ENCODE measurements at regions not wholly inside any gene's neighbourhood (a gene's known extent, or its start where the extent isn't known, plus 50 kb on each side); places are given as distances from the start of the nearest gene placed in this dataset.
"Not testable (repeated sequence)": the region's sequence is repeated elsewhere in the genome, so short reads cannot be mapped to it uniquely, and the experiment has no call there.

DNA sequence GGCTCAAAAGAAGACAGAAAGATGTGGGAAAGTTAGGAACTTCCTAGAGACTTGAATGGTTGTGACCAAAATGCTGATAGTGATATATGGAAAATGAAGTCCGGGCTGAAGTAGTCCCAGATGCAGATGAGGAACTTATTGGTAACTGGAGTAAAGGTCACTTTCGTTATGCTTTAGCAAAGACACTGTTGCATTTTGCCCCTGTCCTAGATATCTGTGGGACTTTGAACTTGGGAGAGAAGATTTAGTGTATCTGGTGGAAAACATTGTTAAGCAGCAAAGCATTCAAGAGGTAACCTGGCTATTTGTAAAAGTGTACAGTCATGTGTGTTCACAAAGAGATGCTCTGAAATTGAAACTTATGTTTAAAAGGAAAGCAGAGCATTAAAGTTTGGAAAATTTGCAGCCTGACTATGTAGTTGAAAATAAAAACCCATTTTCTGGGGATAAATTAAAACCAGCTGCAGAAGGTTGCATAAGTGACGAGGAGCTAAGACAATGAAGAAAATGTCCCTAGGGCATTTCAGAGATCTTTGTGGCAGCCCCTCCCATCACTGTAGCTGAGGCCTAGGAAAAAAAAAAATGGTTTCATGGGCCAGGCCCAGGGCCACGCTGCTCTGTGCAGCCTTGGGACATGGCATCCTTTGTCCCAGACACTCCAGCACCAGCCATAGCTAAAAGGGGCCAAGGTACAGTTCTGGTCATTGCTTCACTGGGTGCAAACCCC, 1692.2 kb downstream of the HACE1 start:
- DNase-seq (ENCODE audit: low spot score), result no peak

GRCh38 chr6:103154779-103155572, 1704.7 kb downstream of the HACE1 start:
- DNase-seq (ENCODE audit: low spot score), result no peak

GRCh38 chr6:103153016-103153415, 1706.7 kb downstream of the HACE1 start:
- DNase-seq (ENCODE audit: low spot score), result no peak

- no peak for DNase-seq (ENCODE audit: low spot score)
These were observed 1716.8 kb downstream of the HACE1 start for GRCh38 chr6:103142902-103143301.

DNA sequence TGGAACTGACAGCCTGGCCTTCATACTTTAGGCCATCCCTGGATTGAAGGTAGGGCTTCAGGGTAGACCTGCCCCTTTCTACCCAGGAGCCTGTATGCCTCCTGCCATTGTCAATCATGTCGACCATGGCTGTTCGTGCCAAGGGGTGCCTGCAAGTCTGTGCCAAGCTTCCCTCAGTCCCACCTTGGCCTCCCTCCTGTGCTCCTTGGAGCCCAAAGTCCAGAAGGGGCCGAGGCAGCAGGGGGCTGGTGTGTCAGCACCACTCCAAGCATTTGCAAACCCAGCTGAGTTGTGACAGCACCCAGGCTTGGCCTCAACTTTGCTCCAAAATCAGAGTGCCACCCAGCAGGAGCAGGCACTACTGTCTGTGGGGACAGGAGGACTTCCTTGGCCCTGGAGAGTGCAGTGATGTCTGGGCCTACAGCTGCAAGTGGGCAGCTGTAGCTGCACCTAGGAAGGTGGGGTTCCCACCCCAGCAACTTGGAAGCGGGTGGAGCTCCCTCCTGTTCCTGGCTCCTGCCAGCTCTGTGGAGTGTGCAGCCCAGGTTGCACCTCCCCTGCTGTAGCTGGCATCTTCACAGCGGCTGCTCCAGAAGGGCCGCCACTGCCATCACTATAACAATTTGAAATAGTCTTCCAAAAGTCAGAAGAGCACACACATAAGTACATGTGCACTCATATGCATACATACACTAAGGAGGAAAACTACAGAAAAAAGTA, 1719.3 kb downstream of the HACE1 start:
- no peak for DNase-seq (ENCODE audit: low spot score)

- no peak for DNase-seq (ENCODE audit: low spot score)
These were observed 1720.3 kb downstream of the HACE1 start for GRCh38 chr6:103139377-103139776.

DNA sequence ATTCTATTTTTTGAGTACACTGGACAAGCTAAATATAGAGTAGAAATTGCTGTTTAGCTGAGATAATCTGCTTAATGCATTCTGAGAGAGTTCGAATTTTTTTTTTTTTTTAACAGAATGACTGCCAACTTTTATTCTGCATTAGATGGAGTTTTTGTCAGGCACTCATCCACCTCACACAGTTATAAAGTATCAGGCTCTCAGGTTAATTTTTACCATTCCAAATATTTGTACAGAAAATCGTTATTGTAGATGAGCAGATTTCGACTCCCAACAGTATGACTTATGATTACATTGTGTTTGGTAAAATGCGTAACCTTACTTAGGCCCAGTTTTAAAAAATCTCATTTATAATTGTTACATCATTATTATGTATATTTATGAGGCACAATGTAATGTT, 1731.0 kb downstream of the GRIK2 start:
- no peak for DNase-seq (ENCODE audit: low spot score)

DNA sequence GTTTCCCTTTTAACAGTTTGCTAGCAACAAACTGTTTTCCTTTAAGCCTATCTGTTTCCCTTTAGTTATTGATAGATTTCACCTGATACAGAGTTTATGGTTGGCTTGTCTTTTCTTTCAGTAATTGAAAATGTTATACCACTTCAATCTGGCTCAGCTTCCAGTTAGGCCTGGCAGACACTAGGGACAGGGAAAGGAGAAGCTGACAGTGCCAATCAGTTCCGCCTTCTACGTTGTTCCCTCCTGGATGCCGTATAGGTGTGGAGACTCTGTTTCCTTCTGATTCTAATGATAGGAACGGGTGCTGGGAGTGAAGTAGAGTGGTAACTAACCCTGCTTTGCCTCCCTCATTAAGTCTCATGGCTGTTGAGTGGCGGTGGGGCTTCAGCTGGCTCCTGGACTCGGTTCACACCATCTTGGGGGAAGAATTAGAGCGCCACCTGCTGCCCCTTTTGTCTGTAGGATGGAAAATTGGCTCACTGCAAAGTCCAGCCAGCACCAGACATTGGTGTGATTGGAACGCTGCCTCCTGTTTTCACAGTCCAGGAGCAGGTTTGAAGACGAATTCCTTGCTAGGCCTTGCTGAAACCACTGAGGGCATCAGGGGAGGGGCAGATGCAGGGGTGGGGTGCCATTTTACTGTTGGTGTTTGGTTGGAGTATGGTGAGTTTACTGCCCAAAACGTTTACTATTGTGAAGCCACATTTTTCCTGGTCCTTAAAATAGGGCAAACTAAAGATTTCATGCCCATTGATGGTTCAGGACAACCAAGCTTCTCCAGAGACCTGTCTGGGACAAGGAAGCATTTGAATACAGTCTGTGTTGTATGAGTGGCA, 1729.5 kb downstream of the GRIK2 start:
- no peak for DNase-seq (ENCODE audit: low spot score)

DNA sequence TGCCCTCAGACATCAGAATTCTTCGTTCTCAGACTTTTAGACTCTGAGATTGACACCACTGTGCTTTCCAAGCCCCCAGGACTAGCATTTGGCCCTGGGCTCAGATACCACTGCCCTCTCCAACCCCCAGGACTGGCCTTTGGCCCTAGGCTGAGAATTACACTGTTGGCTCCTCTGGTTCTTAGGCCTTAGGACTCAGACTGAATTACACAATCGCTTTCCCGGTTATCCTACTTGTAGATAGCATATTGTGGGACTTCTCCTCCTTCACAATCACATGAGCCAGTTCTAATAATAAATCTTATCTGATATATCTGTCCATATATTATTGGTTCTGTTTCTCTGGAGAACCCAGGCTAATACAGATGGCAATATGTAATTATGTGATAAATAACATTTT, 1725.5 kb downstream of the GRIK2 start:
- no peak for DNase-seq (ENCODE audit: low spot score)

- no peak for DNase-seq (ENCODE audit: low spot score)
These were observed 1721.1 kb downstream of the GRIK2 start for GRCh38 chr6:103114582-103114981.

- no peak for DNase-seq (ENCODE audit: low spot score)
These were observed 1719.9 kb downstream of the GRIK2 start for GRCh38 chr6:103113416-103113815.

DNA sequence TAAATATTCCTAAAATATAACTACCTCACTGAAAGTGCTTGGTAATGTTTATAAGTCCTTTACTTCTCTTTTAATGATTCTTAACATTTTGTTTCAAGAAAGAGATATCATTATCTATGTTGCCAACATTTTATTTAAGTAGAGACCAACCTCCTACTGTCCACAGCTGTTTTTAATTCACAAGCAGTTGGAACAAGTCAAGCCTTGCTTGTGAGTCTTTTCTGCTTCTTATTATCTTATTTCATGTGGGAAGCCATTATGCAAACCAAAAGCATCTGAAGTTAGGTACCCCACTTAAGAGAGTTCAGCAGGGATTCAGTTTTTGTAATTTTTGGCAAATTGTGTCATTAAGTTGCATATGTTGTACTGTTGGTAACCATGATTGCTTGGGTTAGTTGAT, 1714.5 kb downstream of the GRIK2 start:
- no peak for DNase-seq (ENCODE audit: low spot score)

DNA sequence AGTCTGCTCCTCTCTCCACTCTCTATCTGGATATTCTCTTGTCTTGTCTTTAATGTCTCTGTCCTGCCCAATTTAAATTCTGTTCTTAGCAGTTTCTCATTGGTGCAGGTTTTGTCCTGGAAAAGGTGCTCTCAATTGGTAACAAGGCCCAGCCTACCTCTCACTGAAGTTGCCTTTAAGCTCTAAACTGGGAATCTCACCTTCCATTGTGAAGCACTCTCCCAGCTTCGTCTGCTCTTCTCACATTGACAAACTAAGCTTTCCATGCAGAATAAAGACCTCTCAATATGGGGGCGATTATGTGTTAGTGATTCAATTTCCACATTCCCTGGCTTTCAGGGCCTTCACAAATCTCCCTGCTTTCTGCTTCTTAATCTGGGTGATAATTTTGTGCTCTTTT, 1712.2 kb downstream of the GRIK2 start:
- DNase-seq (ENCODE audit: low spot score), result no peak

GRCh38 chr6:103101267-103101666, 1707.8 kb downstream of the GRIK2 start:
- DNase-seq (ENCODE audit: low spot score), result no peak

DNA sequence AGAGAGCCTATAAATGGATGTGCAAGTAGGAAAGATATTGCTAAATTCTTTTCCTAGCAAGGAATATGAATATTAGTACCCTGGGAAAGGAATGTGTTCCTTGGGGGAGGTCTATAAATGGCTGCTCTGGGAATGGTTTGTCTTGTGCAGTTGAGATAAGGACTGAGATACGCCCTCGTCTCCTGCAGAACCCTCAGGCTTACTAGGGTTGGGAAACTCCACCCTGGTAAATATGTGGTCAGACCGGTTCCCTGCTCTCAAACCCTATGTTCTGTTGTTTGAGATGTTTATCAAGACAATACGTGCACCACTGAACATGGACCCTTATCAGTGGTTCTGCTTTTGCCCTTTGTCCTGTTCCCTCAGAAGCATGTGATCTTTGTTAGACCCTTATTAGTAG, 1698.9 kb downstream of the GRIK2 start:
- DNase-seq (ENCODE audit: low spot score), result not testable (repeated sequence)

DNA sequence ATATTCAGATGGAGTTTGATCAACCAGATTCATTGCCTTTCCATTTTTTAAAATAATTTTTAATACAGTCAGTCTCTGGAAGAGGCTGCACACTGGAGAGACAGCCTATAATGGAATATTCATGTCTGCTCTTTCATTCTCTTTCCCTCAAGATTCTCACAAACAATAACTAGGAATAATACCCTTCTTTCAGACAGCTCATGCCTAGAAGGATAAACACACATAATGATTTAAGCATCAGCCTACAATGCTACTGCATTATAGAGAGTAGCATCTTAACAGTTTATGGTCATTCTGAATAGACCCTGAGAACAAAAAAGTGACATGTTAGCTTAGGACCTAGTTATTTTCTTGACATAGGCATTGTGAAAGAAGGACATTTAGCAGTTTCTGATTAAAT, 1692.3 kb downstream of the GRIK2 start:
- DNase-seq (ENCODE audit: low spot score), result no peak

- no peak for DNase-seq (ENCODE audit: low spot score)
These were observed 1688.5 kb downstream of the GRIK2 start for GRCh38 chr6:103081876-103082630.

DNA sequence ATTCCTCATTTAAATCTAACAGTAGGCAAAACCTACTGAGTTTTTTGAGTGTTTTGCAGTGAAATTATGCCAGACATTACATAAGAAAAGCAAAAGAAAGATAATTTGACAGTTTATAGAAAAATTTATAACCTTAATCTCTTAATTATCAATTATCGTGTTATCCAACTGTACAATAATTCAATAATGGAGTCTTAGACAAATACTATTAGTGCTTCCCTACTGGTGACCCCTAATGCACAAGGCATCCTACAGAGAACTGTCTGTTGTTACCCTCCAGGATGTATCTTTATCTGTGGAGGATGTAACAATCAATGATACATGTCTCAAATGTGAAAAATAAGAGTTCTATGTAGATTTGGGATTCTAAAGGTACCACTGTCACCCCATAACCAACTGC, 1687.6 kb downstream of the GRIK2 start:
- no peak for DNase-seq (ENCODE audit: low spot score)

DNA sequence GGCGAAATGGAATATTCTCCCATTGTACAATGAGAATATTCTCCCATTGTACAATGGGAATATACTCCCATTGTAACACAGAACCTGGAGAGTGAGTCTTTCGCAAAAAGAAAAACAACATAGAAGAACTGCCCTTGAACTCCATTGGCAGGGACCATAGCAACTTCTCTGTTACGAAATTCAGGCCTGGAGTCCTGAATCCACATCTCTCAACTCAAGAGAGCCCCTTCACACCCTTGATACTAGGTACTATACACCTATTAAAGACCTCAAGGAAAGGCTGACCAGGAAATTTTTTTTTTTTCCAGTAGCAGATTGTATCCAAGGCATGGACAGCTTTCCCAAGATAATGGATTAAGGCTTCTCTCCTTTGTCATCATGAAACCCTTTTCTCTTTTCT, 1687.0 kb downstream of the GRIK2 start:
- no peak for DNase-seq (ENCODE audit: low spot score)

- DNase-seq (ENCODE audit: low spot score), result no peak
These were observed 1686.4 kb downstream of the GRIK2 start for GRCh38 chr6:103079867-103080266.

DNA sequence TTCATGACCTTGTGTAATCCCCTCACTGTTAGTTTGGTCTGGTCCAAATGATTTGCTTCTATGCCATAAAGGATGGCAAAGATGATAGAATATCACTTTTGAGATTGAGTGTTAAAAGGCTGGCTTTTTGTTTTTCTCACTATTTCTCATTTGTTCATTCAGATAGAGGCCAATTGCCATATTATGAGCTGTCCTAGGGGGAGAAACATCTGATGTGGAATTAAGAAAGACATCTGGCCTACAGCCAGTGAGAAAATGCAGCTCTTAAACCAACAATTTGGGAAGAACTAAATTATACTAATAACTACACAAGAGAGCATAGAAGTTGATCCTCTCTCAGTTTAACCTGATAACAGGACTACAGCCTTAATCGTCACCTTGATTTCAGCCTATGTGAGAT, 1668.6 kb downstream of the GRIK2 start:
- DNase-seq (ENCODE audit: low spot score), result no peak
